IPS DF 19.7 (cell line): ENCODE measurements at regions not wholly inside any gene's neighbourhood (a gene's known extent, or its start where the extent isn't known, plus 50 kb on each side); places are given as distances from the start of the nearest gene placed in this dataset.
"Not testable (repeated sequence)": the region's sequence is repeated elsewhere in the genome, so short reads cannot be mapped to it uniquely, and the experiment has no call there.

Experiments used
- DNase-seq: peaks from one replicate; pipeline ENCODE4 v3.0.0-alpha.2; 2013; ENCODE audit warnings: low read depth, low spot score

DNA sequence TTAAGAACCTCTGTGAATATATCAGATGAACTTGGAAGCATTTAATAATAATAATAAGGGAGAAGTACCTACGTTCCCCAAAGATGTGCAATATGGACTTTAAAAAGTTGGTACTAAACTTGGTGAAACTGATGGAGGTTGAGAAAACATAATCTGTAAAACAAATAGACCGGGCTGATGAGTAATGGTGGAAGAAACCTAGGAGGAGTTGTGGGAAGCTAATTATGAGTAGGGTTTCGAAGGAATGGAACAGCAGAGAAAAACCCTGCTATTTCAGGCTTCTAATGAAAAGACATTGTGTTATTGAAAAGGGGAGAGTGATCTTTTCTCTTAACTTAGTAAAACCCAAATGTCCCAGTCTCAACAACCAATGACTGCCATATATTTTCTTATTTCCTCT is 229.3 kb downstream of the PCSK1 start:
- DNase-seq, result no peak

DNA sequence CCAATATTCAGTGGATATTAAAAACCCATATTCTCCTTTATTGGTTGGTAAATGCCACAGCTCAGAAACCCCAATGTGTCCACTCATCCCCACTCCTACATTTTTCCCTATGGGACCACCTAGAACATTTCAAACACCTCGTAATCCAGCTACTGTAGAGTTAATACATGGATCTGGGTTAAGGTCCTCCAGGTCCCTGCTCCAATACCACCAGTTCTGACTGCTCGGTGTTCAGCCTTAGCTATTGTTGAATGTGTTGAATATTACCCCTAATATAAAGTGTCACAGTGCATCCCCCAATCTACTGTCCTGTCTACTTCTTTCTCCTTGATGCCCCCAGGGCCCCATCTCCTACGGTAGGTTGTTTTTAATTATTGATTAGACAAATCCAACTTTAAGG is 231.5 kb downstream of the PCSK1 start:
- no peak for DNase-seq

DNA sequence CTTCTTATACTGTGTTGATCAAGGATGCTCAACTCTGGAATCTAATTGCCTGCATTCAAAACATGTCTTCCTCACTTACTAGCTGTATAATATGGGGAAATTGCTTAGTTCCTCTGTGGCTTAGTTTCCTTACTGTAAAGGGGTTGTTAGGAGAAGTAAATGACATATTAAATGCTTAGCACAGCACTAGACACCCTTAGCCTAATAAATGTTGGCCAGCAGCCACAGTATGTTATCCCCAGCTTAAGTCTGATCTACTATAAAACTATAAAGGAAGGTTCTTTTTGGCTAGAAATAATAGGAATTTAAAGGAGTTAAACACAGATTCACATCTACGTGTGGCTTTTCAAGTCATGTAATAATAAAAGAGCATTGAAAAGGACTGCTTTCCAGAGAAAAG is 232.4 kb downstream of the PCSK1 start:
- no peak for DNase-seq

DNA sequence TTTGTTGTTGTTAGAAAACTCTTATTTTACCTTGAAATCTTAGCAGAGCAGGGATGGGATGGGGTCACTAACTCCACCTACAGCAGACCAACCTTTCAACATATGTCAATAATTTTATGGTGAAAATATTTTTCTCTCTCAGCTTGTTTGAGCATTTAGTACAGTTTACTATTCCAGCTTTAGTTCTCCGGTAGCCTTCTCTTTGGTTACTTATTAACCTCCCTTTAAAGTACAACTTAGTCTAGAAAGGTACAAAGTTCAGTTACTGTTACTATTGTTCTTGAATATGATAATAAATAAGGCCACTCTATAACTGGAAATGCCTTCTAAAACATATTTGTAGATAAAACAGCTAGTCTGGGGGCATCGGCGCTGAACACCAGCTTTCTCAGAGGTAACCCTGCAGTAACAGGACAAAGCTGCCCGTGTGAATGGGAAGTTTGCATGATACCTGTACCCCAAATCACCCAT is 233.3 kb downstream of the PCSK1 start:
- DNase-seq, result no peak

DNA sequence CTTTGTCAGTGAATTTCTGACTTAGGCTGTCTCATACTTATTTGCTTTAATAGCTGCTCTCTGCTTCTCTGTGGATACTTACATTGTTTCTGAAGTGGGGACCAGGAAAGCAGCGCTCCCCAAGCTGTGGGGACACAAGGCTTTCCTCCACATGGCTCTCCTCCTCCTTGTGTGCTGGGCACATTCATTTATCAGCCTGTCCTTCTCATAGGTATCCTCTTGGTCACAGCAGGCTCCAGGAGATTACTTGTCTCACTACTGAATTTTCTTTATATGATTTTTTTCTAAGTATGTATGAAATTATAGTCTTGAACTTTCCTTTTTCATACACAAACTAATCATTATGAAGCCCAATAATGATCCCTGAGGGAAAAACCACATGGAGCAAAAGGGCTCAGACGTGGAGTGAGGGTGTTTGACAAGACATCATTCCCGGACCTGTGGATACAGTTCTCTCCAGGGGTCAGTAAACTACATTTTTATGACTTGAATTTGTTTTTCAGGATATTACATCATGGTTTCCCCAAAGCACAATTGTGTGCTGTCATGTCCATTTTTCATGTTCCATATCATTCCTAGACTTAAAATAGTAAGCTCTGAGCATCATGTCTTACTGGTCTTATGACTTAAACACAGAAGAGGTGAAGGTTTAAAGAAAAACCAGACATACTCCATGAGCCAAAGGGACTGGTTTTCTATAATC is 234.5 kb downstream of the PCSK1 start:
- DNase-seq, result no peak

DNA sequence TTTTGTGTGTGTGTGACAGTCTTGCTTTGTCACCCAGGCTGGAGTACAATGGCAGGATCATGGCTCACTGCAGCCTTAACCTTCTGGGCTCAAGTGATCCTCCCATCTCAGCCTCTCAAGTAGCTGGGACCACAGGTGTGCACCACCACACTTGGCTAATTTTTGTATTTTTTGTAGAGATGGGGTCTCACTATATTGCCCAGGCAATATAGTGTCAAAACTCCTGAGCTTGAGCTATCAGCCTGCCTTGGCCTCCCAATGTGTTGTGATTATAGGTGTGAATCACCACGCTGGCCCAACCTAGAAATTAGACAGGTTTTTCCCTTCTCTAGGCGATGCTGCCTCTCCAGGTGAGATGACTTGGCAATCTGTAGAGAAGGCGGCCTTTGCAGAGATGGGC is 235.3 kb downstream of the PCSK1 start:
- not testable (repeated sequence) for DNase-seq

DNA sequence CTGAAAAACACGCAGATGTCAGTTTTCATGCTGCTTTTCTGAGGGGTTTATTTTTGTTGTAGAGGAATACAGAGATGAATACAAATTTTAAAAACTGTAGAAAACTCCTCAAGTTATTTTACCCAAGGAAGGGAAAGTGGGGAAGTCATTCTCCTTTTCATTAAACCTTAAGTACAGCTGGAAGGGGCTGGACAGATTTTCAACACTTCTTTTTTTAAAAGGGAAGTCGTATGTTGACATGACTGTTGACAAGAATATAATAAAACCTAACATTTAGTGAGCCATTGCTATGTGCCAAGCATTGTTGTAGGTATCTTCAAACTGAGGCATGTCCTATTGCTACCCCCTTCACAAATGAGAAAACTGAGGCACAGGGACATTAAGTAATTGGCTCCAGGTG is 235.7 kb upstream of the ELL2 start:
- no peak for DNase-seq

DNA sequence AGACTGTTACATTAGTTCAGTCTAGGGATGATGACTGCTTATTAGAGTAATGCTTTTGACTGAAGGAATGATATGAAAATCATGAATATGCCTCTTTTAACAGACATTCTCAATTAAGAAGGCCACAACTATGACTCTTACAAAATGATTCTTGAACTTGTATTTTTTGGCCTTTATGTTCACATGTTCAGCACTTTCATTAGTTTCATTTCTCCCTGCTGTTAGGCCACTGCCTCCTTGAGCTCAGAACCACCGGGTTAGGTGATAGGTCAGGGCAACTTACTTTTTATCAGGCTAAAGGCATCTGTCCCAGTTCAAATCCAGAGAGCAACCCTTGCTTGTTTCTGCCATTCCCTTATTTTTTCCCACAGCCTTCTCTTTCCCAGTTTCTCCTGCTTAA is 235.2 kb upstream of the ELL2 start:
- DNase-seq, result no peak

DNA sequence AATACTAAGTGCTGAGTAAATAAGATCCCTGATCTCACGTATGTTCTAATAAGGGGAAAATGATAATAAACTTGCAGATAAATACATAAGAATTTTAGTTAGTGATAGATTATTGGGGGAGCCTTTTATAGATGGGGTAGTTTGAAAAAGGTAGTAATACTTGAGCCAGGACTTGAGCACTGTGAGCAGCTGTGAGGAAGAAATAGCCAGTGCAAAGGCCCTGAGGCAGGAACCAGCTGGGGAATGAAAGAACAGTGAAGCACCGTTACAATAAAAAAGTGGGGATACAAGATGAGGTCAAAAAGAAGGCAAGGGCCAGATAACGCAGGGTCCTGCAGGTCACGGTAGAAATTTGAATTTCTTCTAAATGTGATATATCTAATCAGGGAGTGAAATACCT is 234.8 kb upstream of the ELL2 start:
- no peak for DNase-seq

DNA sequence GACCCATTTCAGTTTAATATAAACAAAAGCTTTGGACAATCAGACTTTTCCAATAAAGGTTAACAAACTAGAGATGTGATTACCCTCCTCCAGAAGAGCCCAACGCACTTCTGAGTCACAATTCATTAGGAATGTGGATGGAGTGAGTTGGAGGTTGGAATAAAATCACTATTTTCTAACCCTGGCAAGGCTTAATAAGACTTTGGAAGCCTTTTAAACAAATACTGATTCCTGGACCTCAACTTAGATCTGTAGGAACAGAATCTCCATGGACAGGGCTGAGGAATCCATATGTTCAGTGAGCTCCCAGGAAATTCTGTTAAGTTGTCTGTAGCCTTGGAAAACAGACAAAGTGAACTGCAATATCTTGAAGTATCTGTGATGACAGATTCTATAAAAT is 233.5 kb upstream of the ELL2 start:
- DNase-seq, result no peak

DNA sequence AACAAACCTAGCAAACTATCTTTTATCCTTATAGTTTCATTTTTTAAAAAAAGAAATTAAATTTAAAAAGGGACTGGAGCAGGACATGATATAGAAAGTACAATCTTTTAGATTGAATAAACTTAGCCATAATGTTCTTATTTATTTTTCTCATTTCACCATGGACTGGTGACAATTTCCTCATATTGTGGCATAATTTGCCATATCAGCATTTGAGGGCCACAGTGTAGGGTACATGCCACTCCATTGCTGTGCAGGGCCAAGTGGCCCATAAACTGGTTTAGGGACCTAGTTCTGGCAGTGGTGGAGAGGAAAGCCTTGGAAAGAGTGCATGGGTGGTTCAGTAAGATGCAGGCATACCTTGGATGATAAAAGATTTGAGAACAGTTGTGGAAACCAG is 232.9 kb upstream of the ELL2 start:
- DNase-seq, result no peak

DNA sequence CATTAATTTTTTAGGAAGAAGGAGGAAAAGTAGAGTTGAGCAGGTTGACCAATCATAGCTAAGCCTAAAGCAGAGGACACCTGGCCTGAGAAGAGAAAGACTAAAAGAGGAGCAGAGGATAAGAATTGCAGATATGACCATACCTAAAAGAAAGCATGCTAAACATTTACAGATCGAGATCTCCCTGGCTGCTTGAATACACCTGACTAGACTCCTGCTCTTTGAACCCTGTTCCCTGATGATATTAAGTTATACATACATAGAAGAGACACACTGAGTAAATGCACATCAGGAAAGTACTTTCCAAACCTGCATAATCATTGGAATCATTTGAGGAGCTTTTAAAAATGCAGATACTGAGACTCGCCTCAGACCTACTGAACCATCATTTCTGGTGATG is 232.3 kb upstream of the ELL2 start:
- DNase-seq, result no peak

DNA sequence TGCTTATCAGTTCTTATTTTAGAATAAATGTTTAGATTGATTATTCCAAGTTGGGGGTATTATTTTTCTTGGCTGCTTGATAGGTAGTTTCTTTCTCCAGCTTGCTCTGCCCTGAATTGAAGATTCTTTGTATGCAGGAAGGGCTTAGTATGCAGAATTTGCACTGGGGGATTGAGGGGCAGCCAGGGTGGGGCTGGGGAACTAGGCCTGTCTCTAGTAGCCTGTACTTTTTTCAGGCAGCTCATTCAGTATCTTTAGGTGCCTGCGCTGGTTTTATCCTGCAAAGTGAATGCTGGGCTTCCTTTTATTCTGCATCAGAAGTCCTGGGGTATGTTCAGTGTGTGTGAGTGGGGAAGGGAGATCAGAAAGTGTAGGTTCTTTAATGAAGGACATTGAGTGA is 228.3 kb upstream of the ELL2 start:
- no peak for DNase-seq

DNA sequence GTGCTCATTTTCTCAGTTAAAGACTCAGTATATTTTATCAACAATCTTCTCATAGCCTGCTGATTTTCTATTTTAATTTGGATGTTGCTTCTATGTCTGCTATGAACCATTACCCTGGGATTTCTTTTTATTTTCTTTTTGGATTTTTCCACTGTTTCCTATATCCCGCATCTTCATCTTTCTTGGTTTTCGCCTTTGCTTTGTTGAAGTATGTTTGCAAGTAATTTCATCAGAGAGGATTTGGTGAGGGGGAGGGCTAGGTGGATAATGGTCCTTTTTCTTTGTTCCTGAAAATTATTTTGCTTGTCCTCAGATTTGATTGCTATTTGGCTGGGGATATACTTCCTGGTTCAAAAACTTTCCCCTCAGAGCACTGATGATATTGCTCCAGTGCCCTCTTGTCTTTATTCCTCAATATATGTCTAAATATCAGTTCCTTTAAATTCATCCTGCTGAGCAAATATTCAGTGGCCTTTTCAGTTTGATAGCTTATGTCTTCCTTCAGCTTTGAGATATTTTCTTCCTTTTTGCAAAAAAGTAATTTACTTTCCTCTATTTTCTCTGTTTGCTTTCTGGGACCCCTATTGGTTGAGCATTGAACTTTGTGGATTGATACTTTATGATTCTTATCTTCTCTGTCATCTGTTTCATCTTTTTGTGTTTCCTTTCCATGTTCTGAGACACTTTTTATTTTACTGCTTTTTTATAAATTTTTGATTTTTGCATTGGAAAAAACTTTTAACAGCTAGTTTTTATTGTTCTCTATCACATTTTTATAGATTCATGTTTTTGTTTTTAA is 227.6 kb upstream of the ELL2 start:
- no peak for DNase-seq

DNA sequence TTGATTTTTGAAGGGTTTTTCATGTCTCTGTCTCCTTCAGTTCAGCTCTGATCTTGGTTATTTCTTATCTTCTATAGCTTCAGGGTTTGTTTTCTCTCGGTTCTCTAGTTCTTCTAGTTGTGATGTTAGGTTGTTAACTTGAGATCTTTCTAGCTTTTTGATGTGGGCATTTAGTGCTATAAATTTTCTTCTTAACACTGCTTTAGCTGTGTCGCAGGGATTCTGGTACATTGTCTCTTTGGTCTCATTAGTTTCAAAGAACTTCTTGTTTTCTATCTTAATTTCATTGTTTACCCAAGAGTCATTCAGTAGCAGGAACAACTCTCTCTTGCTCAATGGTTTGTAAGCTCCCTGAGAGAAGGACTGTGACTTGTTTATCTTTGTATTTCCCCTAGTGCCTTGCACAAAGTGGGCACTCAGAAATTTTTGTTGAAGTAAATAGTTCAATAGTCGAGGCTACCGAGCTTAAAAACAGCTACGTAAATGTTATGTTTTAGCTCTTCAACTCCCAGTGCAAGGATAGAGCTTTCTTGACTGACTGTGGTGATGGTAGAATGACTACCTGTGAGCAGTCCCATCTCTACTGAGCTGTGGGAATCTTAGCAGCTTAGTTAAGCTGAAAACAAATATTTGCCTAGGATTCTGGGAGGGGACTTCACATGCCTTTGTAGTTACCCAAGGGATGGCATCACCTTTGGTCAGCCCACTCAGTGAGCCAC is 225.8 kb upstream of the ELL2 start:
- DNase-seq, result no peak

DNA sequence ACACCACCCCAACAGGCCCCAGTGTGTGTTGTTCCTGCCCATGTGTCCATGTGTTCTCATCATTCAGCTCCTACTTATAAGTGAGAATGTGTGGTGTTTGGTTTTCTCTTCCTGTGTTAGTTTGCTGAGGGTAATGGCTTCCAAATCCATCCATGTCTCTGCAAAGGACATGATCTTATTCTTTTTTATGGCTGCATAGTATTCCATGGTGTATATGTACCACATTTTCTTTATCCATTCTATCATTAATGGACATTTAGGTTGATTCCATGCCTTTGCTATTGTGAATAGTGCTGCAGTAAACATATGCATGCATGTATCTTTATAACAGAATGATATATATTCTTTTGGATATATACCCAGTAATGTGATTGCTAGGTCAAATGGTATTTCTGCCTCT is 222.9 kb upstream of the ELL2 start:
- not testable (repeated sequence) for DNase-seq

DNA sequence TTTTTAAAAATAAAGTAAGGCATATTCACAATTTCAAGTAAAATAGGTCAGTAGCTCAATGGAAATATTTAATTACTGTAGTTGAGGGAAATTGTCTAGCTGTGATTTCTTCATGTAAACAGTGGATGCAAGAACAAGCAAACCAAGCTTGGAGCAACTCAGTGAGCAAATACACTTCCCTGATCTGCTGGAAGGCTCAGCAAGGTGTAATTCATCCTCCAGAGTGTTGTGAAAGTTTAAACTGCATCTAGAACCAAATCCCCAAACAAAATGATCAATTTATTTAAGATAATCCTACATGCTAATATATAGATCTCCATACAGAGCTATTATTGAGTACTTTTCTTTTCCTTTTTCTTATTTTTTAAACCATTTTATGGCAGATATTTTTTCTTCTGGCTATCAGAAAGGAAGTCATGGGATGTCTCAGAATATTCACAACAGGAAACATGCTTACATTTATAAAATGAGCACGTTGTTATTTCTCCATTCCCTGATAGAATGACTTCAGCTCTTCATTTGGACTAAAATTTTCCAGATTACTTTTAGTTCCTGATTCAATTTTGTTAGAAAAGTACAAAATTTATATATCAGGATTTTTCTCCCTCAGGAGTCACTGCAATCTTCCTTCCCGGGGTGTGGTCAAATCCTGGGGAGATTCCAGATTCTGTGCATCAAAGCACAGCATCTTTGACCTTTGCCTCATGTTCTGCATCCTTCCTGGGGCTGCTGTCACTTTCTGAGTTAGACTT is 219.2 kb upstream of the ELL2 start:
- DNase-seq, result no peak

DNA sequence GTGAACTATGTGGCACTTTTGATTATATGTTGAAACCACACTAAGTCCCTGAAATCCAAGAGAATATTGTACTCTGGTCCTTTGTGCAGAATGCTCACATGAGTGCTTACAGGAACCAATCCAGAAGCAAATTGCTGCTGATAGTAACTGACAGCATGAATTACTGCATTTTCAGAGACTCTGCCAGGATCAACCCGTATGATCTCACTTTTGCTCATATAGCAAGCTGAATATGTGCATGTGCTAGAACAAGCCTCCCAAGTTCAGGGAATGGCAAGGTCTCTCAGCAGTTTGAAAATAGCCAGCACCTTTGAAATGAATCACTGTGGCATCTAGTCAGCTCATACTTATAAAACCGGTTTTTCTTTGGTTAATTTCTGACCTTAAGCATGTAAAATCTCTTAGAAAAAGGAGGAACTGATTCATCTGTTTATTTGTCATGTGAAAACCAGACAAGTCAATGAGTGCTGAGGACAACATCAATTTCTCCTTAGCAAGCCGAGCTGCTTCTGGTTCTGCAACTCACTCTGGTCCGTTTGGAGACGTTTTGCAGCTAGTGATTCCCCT is 215.7 kb upstream of the ELL2 start:
- DNase-seq, result no peak

DNA sequence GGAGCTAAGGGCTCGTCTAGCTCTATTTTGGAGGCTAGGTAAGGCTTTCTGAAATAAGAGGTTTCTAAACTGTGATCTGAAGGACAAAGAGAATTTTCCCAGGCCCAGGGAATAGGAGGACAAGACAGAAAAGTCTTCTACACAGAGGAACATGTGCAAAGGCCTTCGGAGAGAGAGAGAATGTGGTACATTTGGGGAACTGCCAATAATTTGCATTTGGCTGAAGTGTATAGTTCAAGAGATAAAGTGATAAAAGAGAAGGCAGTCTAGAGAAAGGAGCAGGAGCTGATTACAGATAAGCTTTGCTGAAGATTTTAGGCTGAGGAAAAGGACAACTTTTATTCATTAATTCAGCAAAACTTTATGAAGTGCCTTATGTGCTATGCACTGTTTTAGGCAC is 214.4 kb upstream of the ELL2 start:
- no peak for DNase-seq

DNA sequence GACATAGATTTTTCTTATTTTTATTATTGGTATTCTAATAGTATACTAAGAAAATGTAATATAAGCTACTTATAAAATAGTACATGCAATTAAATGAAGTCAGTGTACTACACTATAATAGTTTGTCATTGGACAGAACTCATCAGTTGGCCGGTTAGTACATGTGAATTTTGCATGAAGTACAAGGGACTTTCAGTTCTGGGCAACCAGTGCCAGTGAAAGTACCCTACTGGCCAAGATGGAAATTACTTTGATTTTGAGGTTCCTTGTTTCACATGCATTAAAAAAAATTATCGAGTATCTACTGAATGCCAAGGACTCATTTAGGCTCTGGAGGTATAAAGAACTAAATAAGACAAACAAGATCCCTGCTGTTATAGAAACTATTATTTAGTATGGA is 213.4 kb upstream of the ELL2 start:
- no peak for DNase-seq

DNA sequence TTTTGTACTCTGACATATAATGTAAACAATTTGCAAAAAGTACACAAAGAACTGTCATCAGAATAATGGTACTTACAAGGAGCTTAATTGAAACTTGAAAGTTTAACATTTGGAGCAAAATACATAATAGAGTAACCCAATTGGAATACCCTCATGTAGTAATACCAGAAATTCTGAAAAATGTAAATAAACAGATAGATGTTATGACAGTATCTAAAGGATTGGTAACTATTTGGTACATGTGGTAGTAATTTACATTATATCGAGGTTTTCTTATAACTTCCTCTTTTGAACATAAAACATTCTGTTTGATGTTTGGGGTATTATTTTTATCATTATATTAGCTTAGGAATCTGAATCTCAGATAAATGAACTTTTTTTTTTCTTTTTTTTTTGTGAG is 211.7 kb upstream of the ELL2 start:
- no peak for DNase-seq

DNA sequence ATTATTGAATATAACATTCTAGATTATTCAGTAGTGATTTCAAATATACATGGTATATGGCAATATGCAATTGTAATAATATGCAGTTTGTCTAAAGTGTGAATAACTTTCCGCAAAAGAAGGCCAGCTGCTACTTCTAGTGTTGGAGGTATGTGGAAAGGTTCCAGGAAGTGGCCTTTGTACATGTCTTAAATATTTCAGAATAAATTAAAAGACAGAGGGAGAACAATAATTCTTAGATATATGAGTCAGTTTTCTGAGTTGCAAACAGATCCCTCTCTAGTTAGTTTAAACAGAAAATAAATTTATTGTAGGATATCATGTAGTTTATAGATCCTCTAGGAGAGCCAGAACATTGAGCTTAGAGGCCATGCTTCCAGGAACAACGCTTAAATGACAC is 210.8 kb upstream of the ELL2 start:
- DNase-seq, result no peak
